Colonic mucosa (tissue), 4 donors: ENCODE measurements at regions not wholly inside any gene's neighbourhood (a gene's known extent, or its start where the extent isn't known, plus 50 kb on each side); places are given as distances from the start of the nearest gene placed in this dataset.
"Not testable (repeated sequence)": the region's sequence is repeated elsewhere in the genome, so short reads cannot be mapped to it uniquely, and the experiment has no call there.

Source experiments
- DNase-seq: peaks from one replicate; pipeline ENCODE4 v3.0.0-alpha.2; 2020
- H3K27ac ChIP-seq: fragments of 200-600 bp; one replicate; pipeline ENCODE4 v1.8.0; 2021
- H3K27me3 ChIP-seq: fragments of 200-600 bp; one replicate; pipeline ENCODE4 v1.8.0; 2021
- H3K36me3 ChIP-seq: fragments of 200-600 bp; one replicate; pipeline ENCODE4 v1.8.0; 2021
- H3K4me1 ChIP-seq: fragments of 200-600 bp; one replicate; pipeline ENCODE4 v1.8.0; 2021; ENCODE audit warnings: mild to moderate bottlenecking
- H3K4me3 ChIP-seq: fragments of 200-600 bp; one replicate; pipeline ENCODE4 v1.8.0; 2021
- H3K9ac ChIP-seq, 2 donors: one replicate each; pipeline ENCODE4 v1.7.0; 2013; ENCODE audit warnings: control low read depth in 2 of 2, low read depth in 2 of 2, low read length in 2 of 2
- H3K9me3 ChIP-seq: fragments of 200-600 bp; one replicate; pipeline ENCODE4 v1.8.0; 2021
- CTCF ChIP-seq: fragments of 200-600 bp; IDR thresholded peaks from one replicate; pipeline ENCODE4 v1.8.0; 2022; ENCODE audit warnings: antibody characterized with exemption, mild to moderate bottlenecking
- intact Hi-C: fragments of 100-400 bp; cut with DNase I; formaldehyde crosslinking; loops from one replicate; pipeline ENCODE4 v1.14.1; 2022
- donor health status: healthy.
- donor health status: DM: no; HTN: no; CAD: no.
- donor health status: DM: no; HTN: no; CAD: no.

GRCh38 chr13:23966691-23967615, 69.7 kb upstream of the C1QTNF9B start:
- Histone ChIP-seq H3K4me3 (no peak overlapping the region), H3K36me3 (no peaks in the 10 kb centered on the region), H3K4me1 (peaks cover 5% of the 10 kb centered on the region), H3K27ac (peak overlapping the region; percentile 54), H3K9me3 (no peaks in the 10 kb centered on the region), H3K9ac (peak overlapping the region in 1 of 2 donors; percentile 57), H3K27me3 (no peaks in the 10 kb centered on the region)
- intact Hi-C loops: no loop called here
- no peak for TF ChIP-seq CTCF
- DNase-seq: no peak

GRCh38 chr13:23967792-23968191, 70.5 kb upstream of the C1QTNF9B start:
- H3K36me3 ChIP-seq, H3K27me3 ChIP-seq, H3K9ac ChIP-seq, H3K27ac ChIP-seq, H3K4me1 ChIP-seq, intact Hi-C loops, H3K9me3 ChIP-seq, H3K4me3 ChIP-seq, DNase-seq: not testable (repeated sequence)

- H3K9me3 ChIP-seq: no peaks in the 10 kb centered on the region
- H3K4me3 ChIP-seq: no peak overlapping the region
- H3K9ac ChIP-seq: no peak overlapping the region
- intact Hi-C loops: no loop called here
- no peaks in the 10 kb centered on the region for H3K27me3 ChIP-seq
- no peak for DNase-seq
- H3K36me3 ChIP-seq: no peaks in the 10 kb centered on the region
- TF ChIP-seq CTCF: no peak
- no peak overlapping the region for H3K27ac ChIP-seq
- peaks cover 5% of the 10 kb centered on the region for H3K4me1 ChIP-seq
These were observed 72.3 kb upstream of the C1QTNF9B start for GRCh38 chr13:23969647-23970046.

GRCh38 chr13:23979361-23980159, 82.3 kb upstream of the C1QTNF9B start:
- no peaks in the 10 kb centered on the region for H3K9me3 ChIP-seq
- TF ChIP-seq CTCF: no peak
- H3K27ac ChIP-seq: peak overlapping the region; percentile 30
- intact Hi-C loops: no loop called here
- H3K9ac ChIP-seq: peak overlapping the region; percentile 38 to 64
- H3K27me3 ChIP-seq: no peaks in the 10 kb centered on the region
- no peaks in the 10 kb centered on the region for H3K4me1 ChIP-seq
- DNase-seq: peak; percentile 74
- H3K4me3 ChIP-seq: peak overlapping the region; percentile 31
- no peaks in the 10 kb centered on the region for H3K36me3 ChIP-seq

DNA sequence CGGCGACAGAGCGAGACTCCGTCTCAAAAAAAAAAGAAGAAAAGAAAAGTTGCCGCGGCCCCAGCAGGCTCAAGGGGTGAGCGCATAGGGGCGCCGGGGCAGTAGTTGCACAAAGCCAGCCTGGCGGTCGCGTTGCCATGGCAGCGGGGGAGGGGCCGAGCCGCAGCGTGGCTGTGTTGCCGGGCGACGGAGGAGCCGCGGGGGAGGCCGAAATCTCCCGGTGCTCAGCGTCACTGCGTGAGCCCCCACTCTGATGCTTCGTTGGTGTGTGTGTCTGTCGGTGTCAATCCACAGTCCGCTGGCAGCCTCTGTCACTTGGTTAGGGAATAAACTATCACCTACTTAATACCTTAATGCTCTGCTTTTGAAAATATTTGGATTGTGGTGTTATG, 82.9 kb upstream of the C1QTNF9B start:
- DNase-seq: peak; percentile 85
- Histone ChIP-seq H3K27me3 (no peaks in the 10 kb centered on the region), H3K9ac (peak overlapping the region in 1 of 2 donors; percentile 64), H3K36me3 (no peaks in the 10 kb centered on the region), H3K4me1 (no peaks in the 10 kb centered on the region), H3K9me3 (no peaks in the 10 kb centered on the region), H3K4me3 (peak overlapping the region; percentile 31), H3K27ac (peak overlapping the region; percentile 30)
- TF ChIP-seq CTCF: no peak
- intact Hi-C loops: no loop called here
